Peyer's patch (tissue), 4 donors: ENCODE measurements at regions not wholly inside any gene's neighbourhood (a gene's known extent, or its start where the extent isn't known, plus 50 kb on each side); places are given as distances from the start of the nearest gene placed in this dataset.
"Not testable (repeated sequence)": the region's sequence is repeated elsewhere in the genome, so short reads cannot be mapped to it uniquely, and the experiment has no call there.

ENCODE experiments used
- DNase-seq, 3 donors: peaks; one replicate each; pipeline ENCODE4 v3.0.0-alpha.2; 2017 to 2019
- H3K27ac ChIP-seq, 4 donors: fragments of 200-600 bp; sonication (generic); one replicate each; pipeline ENCODE4 v1.5.1; 2016 to 2019
- H3K27me3 ChIP-seq, 2 donors: fragments of 200-600 bp; sonication (generic); one replicate each; pipeline ENCODE4 v1.5.1; 2019
- H3K36me3 ChIP-seq, 3 donors: fragments of 200-600 bp; sonication (generic); one replicate each; pipeline ENCODE4 v1.5.1; 2016 to 2019
- H3K4me1 ChIP-seq, 4 donors: fragments of 200-600 bp; sonication (generic); one replicate each; pipeline ENCODE4 v1.5.1; 2016 to 2019
- H3K4me3 ChIP-seq, 4 donors: fragments of 200-600 bp; sonication (generic); 1 replicate in 3 of 4; 2 replicates in 1 of 4; pipeline ENCODE4 v1.5.1; 2016 to 2019; ENCODE audit warnings: mild to moderate bottlenecking in 1 of 4
- H3K9me3 ChIP-seq, 4 donors: fragments of 200-600 bp; sonication (generic); one replicate each; pipeline ENCODE4 v1.5.1; 2016 to 2019; ENCODE audit warnings: mild to moderate bottlenecking in 1 of 4
- POLR2A ChIP-seq, 2 donors: fragments of 450-650 bp; IDR thresholded peaks; one replicate each; pipeline ENCODE4 v1.5.1; 2017; ENCODE audit warnings: antibody characterized with exemption in 2 of 2, mild to moderate bottlenecking in 2 of 2, moderate library complexity in 2 of 2
- TF ChIP-seq, protein P1 (sequence below), 6 experiments: fragments of 450-650 bp in 4 of 6; fragments of 200-600 bp in 2 of 6; sonication (generic) in 1 of 6; IDR thresholded peaks; one replicate each; pipeline ENCODE4 v1.5.1; 2017 to 2019; ENCODE audit warnings: antibody characterized with exemption in 6 of 6, mild to moderate bottlenecking in 3 of 6, moderate library complexity in 1 of 6

DNA sequence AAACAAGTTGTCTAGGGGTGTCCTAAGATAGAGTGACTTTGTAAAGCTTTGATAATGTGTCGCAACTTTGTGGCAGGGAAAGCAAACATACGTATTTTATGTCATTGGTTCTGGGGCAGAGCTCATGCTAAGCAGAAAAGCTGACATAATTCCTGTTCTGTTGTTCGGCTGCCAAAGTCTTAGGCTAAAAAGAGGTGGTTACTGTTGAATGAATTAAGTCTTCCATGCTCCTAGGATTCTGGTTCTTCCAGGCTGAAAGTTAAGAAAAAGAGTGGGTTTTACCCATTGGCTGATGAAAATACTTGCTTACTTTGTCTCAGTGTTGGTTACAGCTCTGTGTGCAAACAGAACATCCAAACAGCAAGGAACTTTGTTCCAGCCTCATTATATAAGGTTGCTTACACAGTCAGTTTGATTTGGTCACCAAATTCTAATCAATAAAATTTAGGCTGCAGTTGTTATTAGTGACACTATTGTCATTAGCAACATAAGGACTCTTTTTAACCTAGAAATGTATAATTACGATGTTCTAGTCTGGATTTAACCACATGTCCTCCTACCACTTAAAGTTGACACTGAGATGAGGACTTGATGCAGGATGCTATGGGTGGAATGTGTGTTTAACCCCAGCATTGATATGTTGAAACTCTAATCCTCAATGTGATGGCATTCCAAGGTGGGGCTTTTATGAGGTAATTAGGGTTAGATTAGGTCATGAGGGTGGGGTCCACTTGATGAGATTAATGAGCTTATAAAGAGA, 114.0 kb upstream of the GOT2 start:
- Histone ChIP-seq H3K36me3 (no peaks in the 10 kb centered on the region), H3K4me3 (no peak overlapping the region), H3K9me3 (no peaks in the 10 kb centered on the region), H3K4me1 (no peaks in the 10 kb centered on the region), H3K27ac (no peak overlapping the region), H3K27me3 (no peaks in the 10 kb centered on the region)
- TF ChIP-seq POLR2A (IDR thresholded peaks at IDR 0.05) = no peak
- DNase-seq = no peak

DNA sequence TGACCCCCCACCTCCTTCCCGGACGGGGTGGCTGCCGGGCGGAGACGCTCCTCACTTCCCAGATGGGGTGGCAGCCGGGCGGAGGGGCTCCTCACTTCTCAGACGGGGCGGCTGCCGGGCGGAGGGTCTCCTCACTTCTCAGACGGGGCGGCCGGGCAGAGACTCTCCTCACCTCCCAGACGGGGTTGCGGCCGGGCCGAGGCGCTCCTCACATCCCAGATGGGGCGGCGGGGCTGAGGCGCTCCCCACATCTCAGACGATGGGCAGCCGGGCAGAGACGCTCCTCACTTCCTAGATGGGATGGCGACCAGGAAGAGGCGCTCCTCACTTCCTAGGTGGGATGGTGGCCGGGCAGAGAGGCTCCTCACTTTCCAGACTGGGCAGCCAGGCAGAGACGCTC, 112.1 kb upstream of the GOT2 start:
- H3K27ac ChIP-seq, H3K4me1 ChIP-seq, H3K4me3 ChIP-seq, DNase-seq, H3K27me3 ChIP-seq, H3K36me3 ChIP-seq, H3K9me3 ChIP-seq: not testable (repeated sequence)

DNA sequence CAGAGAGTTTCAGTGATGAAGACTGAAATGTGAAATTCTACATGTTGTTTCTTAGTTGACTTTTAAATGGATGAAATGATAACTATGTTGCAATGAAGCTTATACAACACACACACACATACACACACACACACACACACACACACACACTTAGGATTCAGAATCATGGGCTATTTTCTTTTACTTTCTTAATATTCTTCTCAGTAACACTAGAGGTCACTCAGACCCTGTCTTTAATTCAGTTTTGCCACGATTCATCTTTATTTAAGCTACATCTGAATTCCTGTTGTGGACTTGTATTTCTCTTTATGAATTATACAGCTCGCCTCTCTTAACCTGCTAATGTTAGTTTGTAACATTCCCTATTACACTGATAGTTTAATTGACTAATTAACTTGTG, 109.6 kb upstream of the GOT2 start:
- DNase-seq = no peak
- Histone ChIP-seq H3K27me3 (no peaks in the 10 kb centered on the region), H3K9me3 (no peaks in the 10 kb centered on the region), H3K36me3 (no peaks in the 10 kb centered on the region), H3K4me1 (no peaks in the 10 kb centered on the region), H3K27ac (no peak overlapping the region), H3K4me3 (no peak overlapping the region)
- no peak for TF ChIP-seq POLR2A (IDR thresholded peaks at IDR 0.05)
- TF ChIP-seq, protein P1, sequence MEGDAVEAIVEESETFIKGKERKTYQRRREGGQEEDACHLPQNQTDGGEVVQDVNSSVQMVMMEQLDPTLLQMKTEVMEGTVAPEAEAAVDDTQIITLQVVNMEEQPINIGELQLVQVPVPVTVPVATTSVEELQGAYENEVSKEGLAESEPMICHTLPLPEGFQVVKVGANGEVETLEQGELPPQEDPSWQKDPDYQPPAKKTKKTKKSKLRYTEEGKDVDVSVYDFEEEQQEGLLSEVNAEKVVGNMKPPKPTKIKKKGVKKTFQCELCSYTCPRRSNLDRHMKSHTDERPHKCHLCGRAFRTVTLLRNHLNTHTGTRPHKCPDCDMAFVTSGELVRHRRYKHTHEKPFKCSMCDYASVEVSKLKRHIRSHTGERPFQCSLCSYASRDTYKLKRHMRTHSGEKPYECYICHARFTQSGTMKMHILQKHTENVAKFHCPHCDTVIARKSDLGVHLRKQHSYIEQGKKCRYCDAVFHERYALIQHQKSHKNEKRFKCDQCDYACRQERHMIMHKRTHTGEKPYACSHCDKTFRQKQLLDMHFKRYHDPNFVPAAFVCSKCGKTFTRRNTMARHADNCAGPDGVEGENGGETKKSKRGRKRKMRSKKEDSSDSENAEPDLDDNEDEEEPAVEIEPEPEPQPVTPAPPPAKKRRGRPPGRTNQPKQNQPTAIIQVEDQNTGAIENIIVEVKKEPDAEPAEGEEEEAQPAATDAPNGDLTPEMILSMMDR (IDR thresholded peaks at IDR 0.05) = peak in 1 of 6 experiments; percentile 7

DNA sequence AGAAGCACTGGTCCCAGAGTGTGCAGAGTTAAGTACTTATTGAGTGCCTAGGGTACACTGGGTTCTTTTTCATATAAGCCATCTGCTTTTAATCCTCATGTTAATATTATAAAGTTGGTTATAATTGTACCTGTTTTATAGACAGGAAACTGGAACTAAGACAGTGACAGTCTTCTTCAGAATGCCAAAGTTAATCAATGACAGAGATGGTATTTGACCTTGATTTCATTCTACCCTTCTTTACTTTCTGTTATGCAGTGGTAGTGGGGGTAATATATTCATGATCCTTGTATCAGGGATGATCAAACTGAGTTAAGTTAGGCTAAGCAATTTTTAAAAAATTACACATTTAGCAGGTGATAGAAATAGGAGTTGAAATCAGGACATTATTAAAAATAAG, 108.6 kb upstream of the GOT2 start:
- no peak overlapping the region for H3K27ac ChIP-seq
- no peak for DNase-seq
- TF ChIP-seq, protein P1 (IDR thresholded peaks at IDR 0.05) = no peak
- TF ChIP-seq POLR2A (IDR thresholded peaks at IDR 0.05) = no peak
- H3K27me3 ChIP-seq = no peaks in the 10 kb centered on the region
- H3K4me3 ChIP-seq = no peak overlapping the region
- H3K9me3 ChIP-seq = no peaks in the 10 kb centered on the region
- H3K36me3 ChIP-seq = no peaks in the 10 kb centered on the region
- no peaks in the 10 kb centered on the region for H3K4me1 ChIP-seq

DNA sequence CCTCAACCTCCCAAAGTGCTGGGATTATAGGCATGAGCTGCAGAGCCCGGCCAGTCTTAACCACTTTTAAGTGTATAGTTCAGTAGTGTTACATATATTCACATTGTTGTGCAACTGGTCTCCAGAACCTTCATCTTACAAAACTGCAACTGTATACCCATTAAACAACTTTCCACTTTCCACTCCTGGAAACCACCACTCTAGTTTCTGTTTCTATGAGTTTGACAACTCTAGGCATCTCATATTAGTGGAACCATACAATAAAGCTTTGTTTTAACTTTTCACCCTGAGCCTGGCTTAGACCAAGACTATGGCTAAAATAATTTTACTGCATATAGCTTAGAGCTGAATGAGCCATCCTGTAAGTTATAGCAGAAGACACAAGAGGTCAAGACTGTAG, 108.0 kb upstream of the GOT2 start:
- H3K9me3 ChIP-seq = no peaks in the 10 kb centered on the region
- no peak overlapping the region for H3K27ac ChIP-seq
- H3K4me3 ChIP-seq = no peak overlapping the region
- TF ChIP-seq, protein P1 (IDR thresholded peaks at IDR 0.05) = no peak
- no peak for TF ChIP-seq POLR2A (IDR thresholded peaks at IDR 0.05)
- H3K36me3 ChIP-seq = no peaks in the 10 kb centered on the region
- H3K4me1 ChIP-seq = no peaks in the 10 kb centered on the region
- no peaks in the 10 kb centered on the region for H3K27me3 ChIP-seq
- DNase-seq = no peak

DNA sequence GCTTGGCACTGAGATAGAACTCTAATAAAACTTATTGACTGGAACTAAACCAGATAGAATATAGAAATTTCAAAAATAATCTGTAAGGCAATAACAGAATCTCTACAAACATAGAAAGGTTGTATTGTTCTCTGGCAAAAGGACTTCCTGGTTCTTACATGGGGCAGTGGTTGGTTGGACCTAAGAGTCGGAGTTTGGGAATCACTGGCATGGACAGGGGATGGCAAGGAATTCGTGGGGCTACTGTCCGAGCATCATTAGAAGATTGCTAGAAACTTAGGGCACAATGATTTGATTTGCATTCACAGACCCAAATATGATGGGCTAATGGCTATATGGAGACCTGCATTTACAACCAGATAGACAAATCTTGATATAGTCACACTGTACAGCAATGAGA, 103.8 kb upstream of the GOT2 start:
- Histone ChIP-seq H3K4me3 (no peak overlapping the region), H3K27ac (no peak overlapping the region), H3K9me3 (no peaks in the 10 kb centered on the region), H3K27me3 (no peaks in the 10 kb centered on the region), H3K36me3 (no peaks in the 10 kb centered on the region), H3K4me1 (no peaks in the 10 kb centered on the region)
- TF ChIP-seq POLR2A (IDR thresholded peaks at IDR 0.05) = no peak
- TF ChIP-seq, protein P1 (IDR thresholded peaks at IDR 0.05) = no peak
- no peak for DNase-seq

DNA sequence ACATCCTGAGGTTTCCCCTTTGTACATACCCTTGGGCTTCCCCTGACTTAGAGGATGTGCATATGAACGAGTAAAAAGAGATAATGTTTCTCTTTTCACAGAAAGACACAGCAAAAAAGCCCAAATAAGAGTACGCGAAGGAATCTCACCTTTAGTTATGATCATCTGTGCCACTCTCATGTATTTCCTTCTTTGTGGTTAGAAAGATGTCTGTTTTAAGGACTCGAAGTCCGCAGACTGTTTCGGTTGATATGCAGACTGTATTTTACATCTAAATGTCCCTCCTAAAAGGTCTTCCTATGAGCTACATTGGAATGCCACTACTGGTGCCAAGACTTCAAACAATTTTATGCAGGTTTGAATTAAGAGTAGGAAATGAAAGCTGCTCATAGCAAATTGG, 102.3 kb upstream of the GOT2 start:
- no peaks in the 10 kb centered on the region for H3K4me1 ChIP-seq
- H3K27ac ChIP-seq = no peak overlapping the region
- no peak for DNase-seq
- H3K4me3 ChIP-seq = no peak overlapping the region
- TF ChIP-seq, protein P1 (IDR thresholded peaks at IDR 0.05) = no peak
- TF ChIP-seq POLR2A (IDR thresholded peaks at IDR 0.05) = no peak
- no peaks in the 10 kb centered on the region for H3K36me3 ChIP-seq
- no peaks in the 10 kb centered on the region for H3K9me3 ChIP-seq
- H3K27me3 ChIP-seq = no peaks in the 10 kb centered on the region
